AG09309 (cell line): ENCODE measurements at regions not wholly inside any gene's neighbourhood (a gene's known extent, or its start where the extent isn't known, plus 50 kb on each side); places are given as distances from the start of the nearest gene placed in this dataset.

Experiments
- DNase-seq: peaks from one replicate; pipeline ENCODE4 v3.0.0-alpha.2; 2010; ENCODE audit warnings: low read depth
- H3K4me3 ChIP-seq: 2 replicates; pipeline ENCODE4 v1.5.1; 2011; ENCODE audit warnings: mild to moderate bottlenecking, low read depth, low read length, moderate library complexity; ENCODE audit not compliant: control insufficient read depth
- CTCF ChIP-seq: IDR thresholded peaks from 2 replicates; pipeline ENCODE4 v1.5.1; 2011; ENCODE audit warnings: mild to moderate bottlenecking, low read depth, low read length, inconsistent platforms; ENCODE audit not compliant: insufficient read depth, control insufficient read depth; ENCODE audit errors: missing control alignments

- DNase-seq, result no peak
- no peak for TF ChIP-seq CTCF
- no peak overlapping the region for H3K4me3 ChIP-seq
Observed at GRCh38 chr3:187832202-187832601, 86.9 kb upstream of the BCL6 start.

GRCh38 chr3:187833375-187833774 is 88.1 kb upstream of the BCL6 start:
- DNase-seq, result no peak
- H3K4me3 ChIP-seq, result no peak overlapping the region
- no peak for TF ChIP-seq CTCF

- no peak for DNase-seq
- TF ChIP-seq CTCF, result no peak
Observed at GRCh38 chr3:187833799-187834578, 88.7 kb upstream of the BCL6 start.

GRCh38 chr3:187836823-187837770 is 91.8 kb upstream of the BCL6 start:
- H3K4me3 ChIP-seq, result no peak overlapping the region
- DNase-seq, result peak; percentile 11
- no peak for TF ChIP-seq CTCF

More at GRCh38 chr3:187833799-187834578, 88.7 kb upstream of the BCL6 start:
- H3K4me3 ChIP-seq, result no peak overlapping the region

- H3K4me3 ChIP-seq, result no peak overlapping the region
- no peak for TF ChIP-seq CTCF
- no peak for DNase-seq
Observed at GRCh38 chr3:187838016-187838540, 92.8 kb upstream of the BCL6 start.

- no peak overlapping the region for H3K4me3 ChIP-seq
- no peak for TF ChIP-seq CTCF
- DNase-seq, result no peak
Observed at GRCh38 chr3:187839422-187839821, 94.2 kb upstream of the BCL6 start.
